ENCODE measurements at regions not wholly inside any gene's neighbourhood (a gene's known extent, or its start where the extent isn't known, plus 50 kb on each side); places are given as distances from the start of the nearest gene placed in this dataset.
A peak's percentile ranks its signal among the peaks of the same experiment; 100 is the strongest.

- DNase-seq (ENCODE audit: extremely low read depth in 1 of 4, low spot score in 3 of 4) (no peak), FAIRE-seq (no peak), ATAC-seq (no peak)
- Histone ChIP-seq H3K9me1 (ENCODE audit: control insufficient read depth, insufficient read depth, low read length) (no peaks in the 10 kb centered on the region), H3K4me3 (no peak overlapping the region), H3K4me1 (replicated peaks in 1 of 2; ENCODE audit: control insufficient read depth in 2 of 2, insufficient read depth in 2 of 2, low read length in 2 of 2) (no peaks in the 10 kb centered on the region), H2AFZ (ENCODE audit: low read depth, low read length) (no peak overlapping the region), H3K9me3 (replicated peaks; ENCODE audit: control insufficient read depth, insufficient read depth, low read depth, low read length) (0 out of 2 replicates have a peak, but pooled peaks cover 7% of the 10 kb centered on the region), H3K36me3 (ENCODE audit: control insufficient read depth, insufficient read depth, low read length) (no peaks in the 10 kb centered on the region), H3K27me3 (ENCODE audit: control insufficient read depth in 2 of 2, insufficient read depth in 2 of 2, low read length in 2 of 2) (no peaks in the 10 kb centered on the region), H3K27ac (ENCODE audit: extremely low read depth, low read depth, low read length) (no peak overlapping the region), H3K4me2 (ENCODE audit: insufficient read depth, low read length) (no peak overlapping the region), H3K79me2 (ENCODE audit: control insufficient read depth, insufficient read depth, low read length) (no peaks in the 10 kb centered on the region), H3K9ac (ENCODE audit: insufficient read depth in 1 of 2, low read depth in 2 of 2, low read length in 2 of 2) (no peak overlapping the region), H4K20me1 (replicated peaks; ENCODE audit: control insufficient read depth, insufficient read depth, low read length) (no peaks in the 10 kb centered on the region)
- POLR2A ChIA-PET: no interaction called here
- intact Hi-C loops (cut with micrococcal nuclease) (no loop called here), in situ Hi-C loops (cut with MboI) (no loop called here)
- BruUV-seq (replicated peaks): no TSS peak
- CTCF ChIA-PET (ENCODE audit: low intra/inter-chr PET ratio): no interaction called here
- TF ChIP-seq REST (IDR thresholded peaks at IDR 0.05; ENCODE audit: borderline replicate concordance) (no peak), REST (CRISPR knock-in tag; IDR thresholded peaks at IDR 0.05; ENCODE audit: low read depth) (no peak), ZNF174 (CRISPR knock-in tag; IDR thresholded peaks at IDR 0.05) (no peak), CBX3 (IDR thresholded peaks at IDR 0.05; ENCODE audit: borderline replicate concordance in 1 of 2, low read length in 2 of 2) (peak in 1 of 2 experiments; percentile 31; a peak in 1 of 3 replicates), TRIM28 (IDR thresholded peaks at IDR 0.05) (peak; percentile 88), CBX5 (IDR thresholded peaks at IDR 0.05; ENCODE audit: borderline replicate concordance, low read depth) (peak; percentile 58; the same call in 1 of the 2 replicates), NCOA2 (IDR thresholded peaks at IDR 0.05; ENCODE audit: partially characterized antibody in 2 of 2) (no peak), FOXK2 (conservative IDR thresholded peaks at IDR 0.05 in 1 of 2, IDR thresholded peaks at IDR 0.05 in 1 of 2; ENCODE audit: low read depth in 2 of 2) (0 out of 4 replicates have a peak, but pooled peaks of 1 of the 2 experiments have one; percentile 13), RAD51 (IDR thresholded peaks at IDR 0.05; ENCODE audit: borderline replicate concordance, low read depth) (no peak), ZNF280A (IDR thresholded peaks at IDR 0.05; ENCODE audit: low read depth, partially characterized antibody) (no peak)
- TF ChIP-seq, protein P1, sequence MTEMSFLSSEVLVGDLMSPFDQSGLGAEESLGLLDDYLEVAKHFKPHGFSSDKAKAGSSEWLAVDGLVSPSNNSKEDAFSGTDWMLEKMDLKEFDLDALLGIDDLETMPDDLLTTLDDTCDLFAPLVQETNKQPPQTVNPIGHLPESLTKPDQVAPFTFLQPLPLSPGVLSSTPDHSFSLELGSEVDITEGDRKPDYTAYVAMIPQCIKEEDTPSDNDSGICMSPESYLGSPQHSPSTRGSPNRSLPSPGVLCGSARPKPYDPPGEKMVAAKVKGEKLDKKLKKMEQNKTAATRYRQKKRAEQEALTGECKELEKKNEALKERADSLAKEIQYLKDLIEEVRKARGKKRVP (CRISPR knock-in tag; IDR thresholded peaks at IDR 0.05): no peak
- TF ChIP-seq, protein P2, sequence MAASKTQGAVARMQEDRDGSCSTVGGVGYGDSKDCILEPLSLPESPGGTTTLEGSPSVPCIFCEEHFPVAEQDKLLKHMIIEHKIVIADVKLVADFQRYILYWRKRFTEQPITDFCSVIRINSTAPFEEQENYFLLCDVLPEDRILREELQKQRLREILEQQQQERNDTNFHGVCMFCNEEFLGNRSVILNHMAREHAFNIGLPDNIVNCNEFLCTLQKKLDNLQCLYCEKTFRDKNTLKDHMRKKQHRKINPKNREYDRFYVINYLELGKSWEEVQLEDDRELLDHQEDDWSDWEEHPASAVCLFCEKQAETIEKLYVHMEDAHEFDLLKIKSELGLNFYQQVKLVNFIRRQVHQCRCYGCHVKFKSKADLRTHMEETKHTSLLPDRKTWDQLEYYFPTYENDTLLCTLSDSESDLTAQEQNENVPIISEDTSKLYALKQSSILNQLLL (CRISPR knock-in tag; IDR thresholded peaks at IDR 0.05; ENCODE audit: borderline replicate concordance): no peak
Observed at GRCh38 chr5:3372289-3372688, 223.3 kb upstream of the IRX1 start.
